A673 (cell line): ENCODE measurements at regions not wholly inside any gene's neighbourhood (a gene's known extent, or its start where the extent isn't known, plus 50 kb on each side); places are given as distances from the start of the nearest gene placed in this dataset.

ENCODE experiments used
- BruUV-seq: library from RNA; stranded (reverse); fragments of 400-500 nt; replicated peaks from 2 replicates; lab custom pipeline; 2021; lab: Mats Ljungman, UMichigan
- CTCF ChIA-PET: fragments of 300-600 bp; sonication (Branson Sonifier 250); formaldehyde crosslinking; loops from one replicate; lab custom pipeline; 2022; ENCODE audit warnings: antibody characterized with exemption; lab: Charles Lee
- POLR2A ChIA-PET: fragments of 300-600 bp; sonication (Branson Sonifier 250); formaldehyde crosslinking; loops from one replicate; lab custom pipeline; 2022; ENCODE audit warnings: antibody characterized with exemption; ENCODE audit not compliant: low non-redundant PET; lab: Charles Lee
- DNase-seq: peaks from one replicate; pipeline ENCODE4 v3.0.0-alpha.2; 2015; ENCODE audit warnings: low spot score
- H3K27ac ChIP-seq: fragments of 200-600 bp; sonication (generic); 2 replicates; pipeline ENCODE4 v1.5.1; 2016; ENCODE audit warnings: mixed run types, low read depth, mild to moderate bottlenecking, mixed read lengths, antibody characterized with exemption, low read length; ENCODE audit not compliant: poor library complexity, severe bottlenecking
- H3K27me3 ChIP-seq: fragments of 200-600 bp; sonication (generic); replicated peaks from 2 replicates; pipeline ENCODE4 v1.6.1; 2017; ENCODE audit warnings: mixed run types, low read depth, mild to moderate bottlenecking, mixed read lengths, antibody characterized with exemption, low read length; ENCODE audit not compliant: insufficient read depth, poor library complexity
- H3K36me3 ChIP-seq: fragments of 200-600 bp; sonication (generic); 2 replicates; pipeline ENCODE4 v1.6.1; 2016; ENCODE audit warnings: mixed run types, mild to moderate bottlenecking, mixed read lengths, antibody characterized with exemption, low read length; ENCODE audit not compliant: insufficient read depth, poor library complexity, severe bottlenecking
- H3K4me1 ChIP-seq: fragments of 200-600 bp; sonication (generic); 2 replicates; pipeline ENCODE4 v1.6.1; 2017; ENCODE audit warnings: mixed run types, mild to moderate bottlenecking, mixed read lengths, antibody characterized with exemption, low read length; ENCODE audit not compliant: insufficient read depth, poor library complexity, severe bottlenecking
- H3K4me3 ChIP-seq: fragments of 200-600 bp; sonication (generic); 2 replicates; pipeline ENCODE4 v1.5.1; 2016; ENCODE audit warnings: low read depth, mixed run types, mild to moderate bottlenecking, mixed read lengths, low read length; ENCODE audit not compliant: poor library complexity, severe bottlenecking
- H3K9me3 ChIP-seq: fragments of 200-600 bp; sonication (generic); 2 replicates; pipeline ENCODE4 v1.6.1; 2016; ENCODE audit warnings: mixed run types, low read depth, mild to moderate bottlenecking, mixed read lengths, antibody characterized with exemption, low read length; ENCODE audit not compliant: poor library complexity, severe bottlenecking
- CTCF ChIP-seq: fragments of 300-800, 200-600 bp; sonication (generic); conservative IDR thresholded peaks from 2 replicates; pipeline ENCODE4 v1.5.1; 2017; ENCODE audit warnings: low read depth, mild to moderate bottlenecking, antibody characterized with exemption, low read length, moderate library complexity, mixed read lengths
- EZH2 ChIP-seq: fragments of 200-600 bp; sonication (generic); IDR thresholded peaks from 2 replicates; pipeline ENCODE4 v1.6.1; 2017; ENCODE audit warnings: borderline replicate concordance, low read depth, mild to moderate bottlenecking, mixed read lengths, antibody characterized with exemption, low read length; ENCODE audit not compliant: poor library complexity, severe bottlenecking
- intact Hi-C: fragments of 100-400 bp; cut with micrococcal nuclease; formaldehyde crosslinking; loops from one replicate; pipeline ENCODE4 v1.10.0; 2022; ENCODE audit not compliant: unreplicated experiment

- Histone ChIP-seq H3K4me1 (no peaks in the 10 kb centered on the region), H3K27ac (no peak overlapping the region), H3K36me3 (no peaks in the 10 kb centered on the region), H3K4me3 (no peak overlapping the region), H3K27me3 (no peaks in the 10 kb centered on the region), H3K9me3 (no peaks in the 10 kb centered on the region)
- POLR2A ChIA-PET: no interaction called here
- no peak for TF ChIP-seq EZH2
- no TSS peak for BruUV-seq
- CTCF ChIA-PET: no interaction called here
- no peak for DNase-seq
- intact Hi-C loops: no loop called here
Measured at GRCh38 chr6:14031516-14031915, 86.1 kb upstream of the CD83 start.

- Histone ChIP-seq H3K36me3 (no peaks in the 10 kb centered on the region), H3K4me1 (no peaks in the 10 kb centered on the region), H3K9me3 (no peaks in the 10 kb centered on the region), H3K27me3 (no peaks in the 10 kb centered on the region), H3K4me3 (no peak overlapping the region), H3K27ac (no peak overlapping the region)
- DNase-seq: no peak
- intact Hi-C loops: no loop called here
- BruUV-seq: no TSS peak
- POLR2A ChIA-PET: no interaction called here
- no peak for TF ChIP-seq CTCF
- TF ChIP-seq EZH2: no peak
- CTCF ChIA-PET: interaction anchor here (0.8 kb wide), 1 partner anchor 11 kb away, joined by 4 read pairs; no protein-coding TSS in a partner anchor
Measured at GRCh38 chr6:14035071-14035847, 82.3 kb upstream of the CD83 start.

- TF ChIP-seq CTCF (no peak), EZH2 (no peak)
- Histone ChIP-seq H3K4me3 (no peak overlapping the region), H3K27ac (no peak overlapping the region), H3K27me3 (no peaks in the 10 kb centered on the region), H3K36me3 (no peaks in the 10 kb centered on the region), H3K4me1 (no peaks in the 10 kb centered on the region), H3K9me3 (no peaks in the 10 kb centered on the region)
- ChIA-PET POLR2A (no interaction called here), CTCF (no interaction called here)
- BruUV-seq: no TSS peak
- intact Hi-C loops: no loop called here
- no peak for DNase-seq
Measured at GRCh38 chr6:14035874-14036273, 81.7 kb upstream of the CD83 start.
